HG03139 (cell line): ENCODE measurements at regions not wholly inside any gene's neighbourhood (a gene's known extent, or its start where the extent isn't known, plus 50 kb on each side); places are given as distances from the start of the nearest gene placed in this dataset.

Experiments used
- ATAC-seq: cut with Tn5 transposase; IDR thresholded peaks from one replicate; pipeline ENCODE4 v1.9.1; 2021; ENCODE audit not compliant: unreplicated experiment

- no peak for ATAC-seq
Measured at GRCh38 chr4:156710365-156711192, 261.0 kb downstream of the PDGFC start.

- no peak for ATAC-seq
Measured at GRCh38 chr4:156705311-156705710, 266.3 kb downstream of the PDGFC start.

GRCh38 chr4:156695163-156695562 is 276.4 kb downstream of the PDGFC start:
- no peak for ATAC-seq

- ATAC-seq, result no peak
Measured at GRCh38 chr4:156694413-156694812, 277.2 kb downstream of the PDGFC start.

GRCh38 chr4:156693557-156693956 is 278.0 kb downstream of the PDGFC start:
- no peak for ATAC-seq

- ATAC-seq, result no peak
Measured at GRCh38 chr4:156692016-156692415, 279.6 kb downstream of the PDGFC start.

- no peak for ATAC-seq
Measured at GRCh38 chr4:156690572-156690971, 281.0 kb downstream of the PDGFC start.

- no peak for ATAC-seq
Measured at GRCh38 chr4:156686120-156686519, 285.5 kb downstream of the PDGFC start.

GRCh38 chr4:156685308-156685707 is 286.3 kb downstream of the PDGFC start:
- no peak for ATAC-seq

- no peak for ATAC-seq
Measured at GRCh38 chr4:156677656-156678055, 293.9 kb downstream of the PDGFC start.

GRCh38 chr4:156677131-156677531 is 294.5 kb downstream of the PDGFC start:
- ATAC-seq, result no peak

GRCh38 chr4:156676116-156676851 is 295.3 kb downstream of the PDGFC start:
- ATAC-seq, result no peak

GRCh38 chr4:156673483-156673882 is 298.1 kb downstream of the PDGFC start:
- no peak for ATAC-seq

GRCh38 chr4:156672492-156673305 is 298.9 kb downstream of the PDGFC start:
- no peak for ATAC-seq

- no peak for ATAC-seq
Measured at GRCh38 chr4:156665780-156666366, 305.7 kb downstream of the PDGFC start.

GRCh38 chr4:156663663-156664062 is 307.9 kb downstream of the PDGFC start:
- no peak for ATAC-seq

GRCh38 chr4:156662921-156663320 is 308.7 kb downstream of the PDGFC start:
- no peak for ATAC-seq

- ATAC-seq, result no peak
Measured at GRCh38 chr4:156661555-156661954, 310.0 kb downstream of the PDGFC start.

GRCh38 chr4:156660465-156660864 is 311.1 kb downstream of the PDGFC start:
- no peak for ATAC-seq

GRCh38 chr4:156659983-156660382 is 311.6 kb downstream of the PDGFC start:
- no peak for ATAC-seq

- no peak for ATAC-seq
Measured at GRCh38 chr4:156659570-156659969, 312.0 kb downstream of the PDGFC start.
